ENCODE measurements at regions not wholly inside any gene's neighbourhood (a gene's known extent, or its start where the extent isn't known, plus 50 kb on each side); places are given as distances from the start of the nearest gene placed in this dataset.

DNA sequence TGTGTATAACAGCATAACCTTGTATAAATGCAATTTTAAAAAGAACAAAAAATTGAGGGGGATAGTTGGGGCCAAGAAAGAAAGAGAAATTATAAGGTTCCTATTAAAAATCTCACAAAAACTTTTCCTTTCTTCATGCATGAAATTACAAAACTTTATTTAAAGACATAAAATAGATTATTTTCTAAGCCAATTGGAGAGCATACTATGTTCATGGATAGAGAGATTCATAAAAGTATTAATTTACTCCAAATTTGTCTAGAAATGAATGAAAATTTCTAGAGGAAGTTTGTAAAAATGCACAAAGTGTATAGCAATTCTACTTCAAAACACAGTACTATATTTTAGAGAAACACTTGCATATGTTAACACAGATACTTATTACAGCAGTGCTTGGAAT is 200.4 kb downstream of the PCSK1 start:
- no peaks in the 10 kb centered on the region for H3K27me3 ChIP-seq (replicated peaks in 1 of 4; ENCODE audit: control insufficient read depth in 3 of 4, extremely low read depth in 1 of 4, insufficient read depth in 3 of 4, low read length in 3 of 4)
- POLR2A ChIA-PET (ENCODE audit: partially characterized antibody), result interaction anchor here (0.6 kb wide), 1 partner anchor 371 kb away, joined by 3 read pairs; no protein-coding TSS in a partner anchor
- no peak overlapping the region for H2BK5ac ChIP-seq (ENCODE audit: low read depth, low read length)
- no peak overlapping the region for H2BK15ac ChIP-seq (ENCODE audit: low read length)
- no peak overlapping the region for H3K18ac ChIP-seq (ENCODE audit: extremely low read depth, low read length)
- H3K79me1 ChIP-seq (ENCODE audit: low read depth, low read length), result no peaks in the 10 kb centered on the region
- no peak overlapping the region for H3K14ac ChIP-seq (ENCODE audit: insufficient read length)
- H4K20me1 ChIP-seq (replicated peaks in 1 of 2; ENCODE audit: control insufficient read depth in 1 of 2, insufficient read depth in 2 of 2, low read length in 2 of 2), result no peaks in the 10 kb centered on the region
- DNase-seq (ENCODE audit: low read depth in 1 of 2, low spot score in 2 of 2), result no peak
- H4K8ac ChIP-seq (ENCODE audit: extremely low read depth, insufficient read depth, low read length), result no peak overlapping the region
- TF ChIP-seq NRF1 (IDR thresholded peaks at IDR 0.05; ENCODE audit: low read depth, low read length), result no peak
- no peak for TF ChIP-seq ASH2L (IDR thresholded peaks at IDR 0.05; ENCODE audit: low read length)
- no peak for TF ChIP-seq BACH1 (IDR thresholded peaks at IDR 0.05; ENCODE audit: low read length)
- no peak for TF ChIP-seq SIX5 (IDR thresholded peaks at IDR 0.05; ENCODE audit: low read depth, low read length)
- no peak for TF ChIP-seq SIRT6 (IDR thresholded peaks at IDR 0.05; ENCODE audit: low read length)
- no peak for TF ChIP-seq POU5F1 (IDR thresholded peaks at IDR 0.05; ENCODE audit: low read depth, low read length)
- no peak for TF ChIP-seq TCF12 (IDR thresholded peaks at IDR 0.05; ENCODE audit: low read depth, low read length)
- TF ChIP-seq EP300 (IDR thresholded peaks at IDR 0.05; ENCODE audit: borderline replicate concordance in 1 of 2, low read depth in 2 of 2, low read length in 2 of 2), result no peak
- no peak for TF ChIP-seq RFX5 (IDR thresholded peaks at IDR 0.05; ENCODE audit: borderline replicate concordance, low read depth, low read length)
- no peak for FAIRE-seq
- CTCF ChIA-PET (ENCODE audit: partially characterized antibody), result no interaction called here
- H3K9ac ChIP-seq (replicated peaks in 1 of 4; ENCODE audit: extremely low read depth in 1 of 4, low read depth in 3 of 4, low read length in 3 of 4), result no peak overlapping the region
- H2AFZ ChIP-seq (ENCODE audit: low read length), result no peak overlapping the region
- no peaks in the 10 kb centered on the region for H3K23me2 ChIP-seq (ENCODE audit: low read depth, low read length)
- H3K4me1 ChIP-seq (replicated peaks in 1 of 4; ENCODE audit: control insufficient read depth in 3 of 4, insufficient read depth in 4 of 4, low read length in 3 of 4), result no peaks in the 10 kb centered on the region
- H2BK20ac ChIP-seq (ENCODE audit: low read length), result no peak overlapping the region
- H3K4ac ChIP-seq (replicated peaks; ENCODE audit: insufficient read length, low read depth, low read length), result no peak overlapping the region
- H2BK120ac ChIP-seq (replicated peaks; ENCODE audit: low read depth, low read length), result no peak overlapping the region
- H2AK5ac ChIP-seq (ENCODE audit: low read depth, low read length), result no peak overlapping the region
- H4K5ac ChIP-seq (ENCODE audit: insufficient read length, low read depth, low read length), result no peak overlapping the region
- no peak overlapping the region for H3K27ac ChIP-seq (ENCODE audit: low read depth, low read length)
- H3K79me2 ChIP-seq (ENCODE audit: control insufficient read depth in 1 of 2, insufficient read depth in 2 of 2, low read length in 2 of 2), result no peaks in the 10 kb centered on the region
- H3K36me3 ChIP-seq (ENCODE audit: control insufficient read depth in 2 of 4, insufficient read depth in 4 of 4, low read length in 3 of 4), result no peaks in the 10 kb centered on the region
- no peak overlapping the region for H4K91ac ChIP-seq (replicated peaks; ENCODE audit: insufficient read length, low read length)
- H2BK12ac ChIP-seq (ENCODE audit: low read depth, low read length), result no peak overlapping the region
- no peak overlapping the region for H3K56ac ChIP-seq (replicated peaks; ENCODE audit: insufficient read length, low read depth, low read length)
- no peak overlapping the region for H3K4me3 ChIP-seq (ENCODE audit: extremely low read depth in 1 of 4, insufficient read depth in 2 of 4, low read depth in 3 of 4, low read length in 4 of 4)
- no peak overlapping the region for H3K4me2 ChIP-seq (ENCODE audit: insufficient read depth in 1 of 2, low read depth in 2 of 2, low read length in 2 of 2)
- H3K9me3 ChIP-seq (ENCODE audit: insufficient read depth in 2 of 2, low read depth in 1 of 2, low read length in 1 of 2), result no peaks in the 10 kb centered on the region
- H3K23ac ChIP-seq (ENCODE audit: insufficient read length), result no peak overlapping the region

All from H1 (cell line).